ENCODE measurements at regions not wholly inside any gene's neighbourhood (a gene's known extent, or its start where the extent isn't known, plus 50 kb on each side); places are given as distances from the start of the nearest gene placed in this dataset.
"Not testable (repeated sequence)": the region's sequence is repeated elsewhere in the genome, so short reads cannot be mapped to it uniquely, and the experiment has no call there.

- TF ChIP-seq ZNF274 (IDR thresholded peaks at IDR 0.05; ENCODE audit: low read depth, low read length), result no peak
- no peak overlapping the region for H3K4me3 ChIP-seq (ENCODE audit: low read length)
Observed at GRCh38 chr6:68238097-68238601, 396.9 kb upstream of the ADGRB3 start.

DNA sequence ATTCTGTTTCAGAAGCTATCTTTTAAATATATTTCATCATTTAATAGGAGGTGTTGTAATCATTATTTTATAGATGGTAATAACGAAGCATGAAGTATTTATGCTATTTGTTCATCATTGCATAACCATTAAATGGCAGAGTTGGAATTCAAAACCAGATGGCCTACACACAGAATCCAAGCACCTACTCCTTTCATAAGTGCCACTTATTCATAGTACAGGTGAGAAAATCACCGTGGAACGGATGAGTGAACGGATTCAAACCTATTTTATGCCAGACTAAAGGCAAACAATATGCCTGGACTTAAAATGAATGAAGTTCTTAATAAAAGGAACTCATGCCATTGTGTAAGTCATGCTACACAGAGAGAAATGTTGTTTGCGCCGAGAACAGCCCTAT is 397.9 kb upstream of the ADGRB3 start:
- no peak for TF ChIP-seq ZNF274 (IDR thresholded peaks at IDR 0.05; ENCODE audit: low read depth, low read length)
- no peak overlapping the region for H3K4me3 ChIP-seq (ENCODE audit: low read length)

GRCh38 chr6:68235326-68235784 is 399.7 kb upstream of the ADGRB3 start:
- no peak overlapping the region for H3K4me3 ChIP-seq (ENCODE audit: low read length)
- no peak for TF ChIP-seq ZNF274 (IDR thresholded peaks at IDR 0.05; ENCODE audit: low read depth, low read length)

DNA sequence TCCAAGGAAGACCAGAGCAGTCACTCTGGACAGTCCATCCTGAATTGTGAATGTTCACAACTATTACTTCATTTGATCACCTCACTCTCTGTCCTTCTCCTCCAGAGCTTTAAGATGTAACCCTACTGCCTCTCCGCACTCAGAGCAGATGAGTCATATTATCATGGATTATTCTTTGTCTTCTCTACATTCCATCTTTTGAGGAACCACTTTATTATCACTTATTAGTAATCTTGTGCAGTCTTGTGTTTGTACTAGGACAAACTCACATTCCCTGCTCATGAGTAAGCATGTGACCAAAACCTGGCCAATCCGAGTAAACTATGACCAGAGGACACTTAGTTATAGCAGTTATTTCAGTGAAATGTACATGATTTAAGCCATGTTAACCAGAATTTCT is 401.5 kb upstream of the ADGRB3 start:
- H3K4me3 ChIP-seq (ENCODE audit: low read length), result no peak overlapping the region
- TF ChIP-seq ZNF274 (IDR thresholded peaks at IDR 0.05; ENCODE audit: low read depth, low read length), result no peak

DNA sequence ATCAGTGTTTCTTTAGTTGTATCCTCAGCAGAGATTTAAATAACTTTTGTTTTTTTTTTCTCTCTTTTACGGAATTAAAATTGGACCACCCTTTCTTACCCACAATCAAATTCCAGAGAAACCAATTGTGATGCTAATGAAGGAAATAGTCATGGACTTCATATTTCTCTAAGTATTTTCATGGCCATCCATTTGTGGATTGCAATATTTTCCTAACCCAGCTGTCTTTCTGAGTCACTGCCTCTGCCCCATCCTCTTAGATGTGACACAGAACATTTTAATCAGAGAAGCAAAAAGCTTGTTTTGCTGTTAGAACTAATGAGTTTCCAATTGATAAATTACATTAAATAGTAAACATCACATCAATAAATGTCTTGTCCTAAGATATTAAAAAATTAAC is 405.5 kb upstream of the ADGRB3 start:
- no peak for TF ChIP-seq ZNF274 (IDR thresholded peaks at IDR 0.05; ENCODE audit: low read depth, low read length)
- H3K4me3 ChIP-seq (ENCODE audit: low read length), result no peak overlapping the region

DNA sequence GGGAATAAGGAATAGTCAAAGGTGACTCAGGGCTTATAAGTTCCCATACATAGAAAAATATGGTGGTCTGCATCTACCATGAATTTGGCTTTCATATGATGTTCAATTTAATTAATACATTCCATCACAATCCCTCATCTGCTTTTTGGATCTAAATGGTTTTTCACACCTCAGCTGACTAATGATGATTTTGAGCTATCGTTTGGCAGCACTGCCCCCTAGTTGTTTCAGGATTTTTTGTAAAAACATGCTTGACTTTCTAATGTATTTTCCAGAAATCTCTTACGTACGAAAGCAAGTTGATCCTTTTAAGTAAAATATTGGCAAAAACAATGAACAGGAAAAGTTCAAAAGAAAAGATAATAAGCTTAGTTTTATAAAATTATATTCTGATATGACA is 408.6 kb upstream of the ADGRB3 start:
- no peak overlapping the region for H3K4me3 ChIP-seq (ENCODE audit: low read length)
- no peak for TF ChIP-seq ZNF274 (IDR thresholded peaks at IDR 0.05; ENCODE audit: low read depth, low read length)

GRCh38 chr6:68225729-68226128 is 409.4 kb upstream of the ADGRB3 start:
- TF ChIP-seq ZNF274 (IDR thresholded peaks at IDR 0.05; ENCODE audit: low read depth, low read length), result no peak
- H3K4me3 ChIP-seq (ENCODE audit: low read length), result no peak overlapping the region

GRCh38 chr6:68211242-68211795 is 423.8 kb upstream of the ADGRB3 start:
- H3K4me3 ChIP-seq (ENCODE audit: low read length), result no peak overlapping the region
- no peak for TF ChIP-seq ZNF274 (IDR thresholded peaks at IDR 0.05; ENCODE audit: low read depth, low read length)

GRCh38 chr6:68207612-68208011 is 427.5 kb upstream of the ADGRB3 start:
- not testable (repeated sequence) for H3K4me3 ChIP-seq (ENCODE audit: low read length)

DNA sequence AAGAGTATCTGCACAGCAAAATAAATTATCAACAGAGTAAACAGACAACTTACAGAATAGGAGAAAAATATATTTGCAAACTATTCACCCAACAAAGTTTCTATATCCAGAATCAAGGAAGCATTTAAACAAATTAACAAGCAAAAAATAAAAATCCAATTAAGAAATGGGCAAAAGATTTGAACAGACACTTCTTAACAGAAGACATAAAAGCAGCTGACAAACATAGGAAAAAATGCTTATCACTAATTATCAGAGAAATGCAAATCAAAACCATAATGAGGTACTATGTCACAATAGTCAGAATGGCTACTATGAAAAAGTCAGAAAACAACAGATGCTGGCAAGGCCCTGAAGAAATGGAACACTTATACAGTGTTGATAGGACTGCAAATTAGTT is 434.2 kb upstream of the ADGRB3 start:
- no peak for TF ChIP-seq ZNF274 (IDR thresholded peaks at IDR 0.05; ENCODE audit: low read depth, low read length)
- no peak overlapping the region for H3K4me3 ChIP-seq (ENCODE audit: low read length)

DNA sequence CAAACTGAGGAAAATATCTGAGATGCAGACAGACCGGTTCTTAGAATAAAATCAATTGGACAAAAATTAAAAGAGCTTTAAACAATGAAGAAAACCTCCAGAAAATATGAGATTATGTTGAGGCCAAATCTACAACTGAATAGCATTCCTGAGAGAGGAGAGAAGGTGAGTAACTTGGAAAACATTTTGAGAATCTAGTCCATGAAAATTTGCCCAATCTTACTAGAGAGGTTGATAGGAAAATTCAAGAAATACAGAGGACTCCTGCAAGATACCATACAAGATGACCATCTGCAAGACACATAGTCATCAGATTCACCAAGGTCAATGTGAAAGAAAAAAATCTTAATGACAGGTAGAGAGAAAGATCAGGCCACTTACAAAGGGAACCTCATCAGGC is 437.7 kb upstream of the ADGRB3 start:
- H3K4me3 ChIP-seq (ENCODE audit: low read length), result no peak overlapping the region
- no peak for TF ChIP-seq ZNF274 (IDR thresholded peaks at IDR 0.05; ENCODE audit: low read depth, low read length)

DNA sequence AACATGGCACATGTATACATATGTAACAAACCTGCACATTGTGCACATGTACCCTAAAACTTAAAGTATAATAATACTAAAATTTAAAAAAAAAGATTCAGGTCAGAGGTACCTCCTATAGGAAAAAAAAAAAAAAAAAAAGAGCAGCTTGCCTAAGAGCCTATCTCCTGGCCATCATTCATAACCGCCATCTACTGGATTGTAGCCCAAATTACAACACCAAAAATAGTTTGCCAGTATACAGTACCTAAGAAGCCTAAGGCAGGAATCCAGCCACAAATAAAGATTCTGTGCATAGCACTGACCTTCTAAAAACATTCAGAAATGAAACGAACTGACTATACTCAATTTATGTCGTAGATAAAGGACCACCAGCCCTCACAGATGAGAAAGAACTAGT is 438.4 kb upstream of the ADGRB3 start:
- H3K4me3 ChIP-seq (ENCODE audit: low read length), result no peak overlapping the region
- TF ChIP-seq ZNF274 (IDR thresholded peaks at IDR 0.05; ENCODE audit: low read depth, low read length), result no peak

DNA sequence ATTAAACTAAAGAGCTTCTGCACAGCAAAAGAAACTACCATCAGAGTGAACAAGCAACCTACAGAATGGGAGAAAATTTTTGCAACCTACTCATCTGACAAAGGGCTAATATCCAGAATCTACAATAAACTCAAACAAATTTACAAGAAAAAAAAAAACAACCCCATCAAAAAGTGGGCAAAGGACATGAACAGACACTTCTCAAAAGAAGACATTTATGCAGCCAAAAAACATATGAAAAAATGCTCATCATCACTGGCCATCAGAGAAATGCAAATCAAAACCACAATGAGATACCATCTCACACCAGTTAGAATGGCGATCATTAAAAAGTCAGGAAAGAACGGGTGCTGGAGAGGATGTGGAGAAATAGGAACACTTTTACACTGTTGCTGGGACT is 439.3 kb upstream of the ADGRB3 start:
- H3K4me3 ChIP-seq (ENCODE audit: low read length), result not testable (repeated sequence)

DNA sequence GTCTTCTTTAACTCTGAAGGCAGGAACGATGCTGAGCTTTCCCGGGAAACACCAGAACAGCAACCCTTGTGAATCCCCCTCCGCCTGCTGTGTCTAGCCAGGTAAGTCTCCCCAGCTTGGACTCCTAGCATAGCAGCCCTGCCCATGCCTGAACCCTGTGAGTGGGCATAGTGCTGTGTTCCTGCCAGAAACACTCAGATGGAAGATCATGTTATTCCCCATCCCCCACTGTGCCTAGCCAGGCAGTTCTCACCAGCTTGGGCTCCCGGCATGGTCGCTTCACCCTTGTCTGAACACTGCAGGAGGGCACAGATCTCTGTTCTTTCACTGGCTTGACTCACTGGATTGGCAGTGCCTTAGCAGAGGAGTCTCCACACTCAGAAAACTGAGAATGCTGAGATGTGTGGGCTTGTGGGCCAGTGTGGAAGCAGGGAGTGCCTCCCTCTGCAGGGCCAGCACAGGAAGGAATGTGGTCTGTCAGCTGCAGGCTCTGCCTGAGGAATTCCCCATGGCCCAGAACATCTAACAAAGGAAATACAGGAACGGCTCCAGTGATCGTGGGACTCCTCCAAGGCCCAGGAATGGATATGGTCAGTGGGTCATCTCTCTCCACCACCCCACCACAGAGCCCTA is 440.1 kb upstream of the ADGRB3 start:
- H3K4me3 ChIP-seq (ENCODE audit: low read length), result no peak overlapping the region
- TF ChIP-seq ZNF274 (IDR thresholded peaks at IDR 0.05; ENCODE audit: low read depth, low read length), result no peak

GRCh38 chr6:68192988-68193387 is 442.1 kb upstream of the ADGRB3 start:
- no peak for TF ChIP-seq ZNF274 (IDR thresholded peaks at IDR 0.05; ENCODE audit: low read depth, low read length)
- H3K4me3 ChIP-seq (ENCODE audit: low read length), result no peak overlapping the region

Data from GM08714 (cell line).